OCI-LY3 (cell line): ENCODE measurements at regions not wholly inside any gene's neighbourhood (a gene's known extent, or its start where the extent isn't known, plus 50 kb on each side); places are given as distances from the start of the nearest gene placed in this dataset.
"Not testable (repeated sequence)": the region's sequence is repeated elsewhere in the genome, so short reads cannot be mapped to it uniquely, and the experiment has no call there.

Source experiments
- H2AFZ ChIP-seq: fragments of 200-600, 300-600 bp; shearing (Covaris generic); 2 replicates; pipeline ENCODE4 v1.6.0; 2014; ENCODE audit warnings: antibody characterized with exemption, low read depth, low read length
- H3K27ac ChIP-seq: fragments of 200-600, 300-600 bp; sonication (generic); 2 replicates; pipeline ENCODE4 v1.5.1; 2014; ENCODE audit warnings: mild to moderate bottlenecking, low read length, moderate library complexity, mixed read lengths
- H3K27me3 ChIP-seq: fragments of 200-600, 300-600 bp; sonication (generic); 2 replicates; pipeline ENCODE4 v1.6.1; 2014; ENCODE audit warnings: low read depth, low read length, mixed read lengths
- H3K36me3 ChIP-seq: fragments of 200-600, 300-600 bp; sonication (generic); replicated peaks from 2 replicates; pipeline ENCODE3; 2014; ENCODE audit warnings: low read depth, low read length, mixed read lengths
- H3K4me1 ChIP-seq: fragments of 300-600, 200-600 bp; sonication (generic); 2 replicates; pipeline ENCODE4 v1.6.1; 2014; ENCODE audit warnings: low read length, mixed read lengths
- H3K4me2 ChIP-seq: fragments of 200-600, 300-600 bp; sonication (generic); 2 replicates; pipeline ENCODE4 v1.6.1; 2014; ENCODE audit warnings: low read length, mixed read lengths
- H3K4me3 ChIP-seq: fragments of 300-600, 200-600 bp; sonication (generic); 2 replicates; pipeline ENCODE4 v1.5.1; 2014; ENCODE audit warnings: antibody characterized with exemption, mild to moderate bottlenecking, low read length, moderate library complexity
- H3K79me2 ChIP-seq: fragments of 300-600, 200-600 bp; shearing (Covaris generic); 2 replicates; pipeline ENCODE4 v1.6.1; 2014; ENCODE audit warnings: mild to moderate bottlenecking, low read length, mixed read lengths
- H3K9ac ChIP-seq: fragments of 300-600, 200-600 bp; shearing (Covaris generic); 2 replicates; pipeline ENCODE4 v1.6.0; 2014; ENCODE audit warnings: mild to moderate bottlenecking, low read length, moderate library complexity
- H3K9me3 ChIP-seq: fragments of 200-600, 300-600 bp; shearing (Covaris generic); 2 replicates; pipeline ENCODE4 v1.6.1; 2014; ENCODE audit warnings: low read length, mixed read lengths; ENCODE audit not compliant: insufficient read depth
- H4K20me1 ChIP-seq: fragments of 200-600, 300-600 bp; sonication (generic); 2 replicates; pipeline ENCODE4 v1.6.1; 2016; ENCODE audit warnings: low read length, mixed read lengths; ENCODE audit not compliant: insufficient read depth
- EZH2phosphoT487 ChIP-seq: fragments of 200-600 bp; shearing (Covaris generic); IDR thresholded peaks from 2 replicates; pipeline ENCODE4 v1.6.1; 2018; ENCODE audit warnings: antibody characterized with exemption, mixed run types, low read depth
- TF ChIP-seq, protein P1 (sequence below): fragments of 200-600, 300-600 bp; sonication (generic); IDR thresholded peaks from 2 replicates; pipeline ENCODE4 v1.5.1; 2014; ENCODE audit warnings: antibody characterized with exemption, low read length, low read depth

DNA sequence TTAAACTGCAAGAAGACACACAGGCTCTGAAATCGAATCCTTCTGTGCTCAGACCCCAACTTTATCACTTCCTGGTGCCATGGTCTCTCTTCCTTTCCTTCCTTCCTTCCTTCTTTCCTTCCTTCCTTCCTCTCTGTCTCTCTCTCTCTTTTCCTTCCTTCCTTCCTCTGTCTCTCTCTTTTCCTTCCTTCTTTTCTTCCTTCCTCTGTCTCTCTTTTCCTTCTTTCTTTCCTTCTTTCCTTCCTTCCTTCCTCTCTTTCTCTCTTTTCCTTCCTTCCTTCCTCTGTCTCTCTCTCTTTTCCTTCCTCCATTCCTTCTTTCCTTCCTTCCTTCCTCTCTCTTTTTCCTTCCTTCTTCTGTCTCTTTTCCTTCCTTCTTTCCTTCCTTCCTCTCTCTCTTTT is 127.2 kb upstream of the CACNA1A start:
- Histone ChIP-seq H3K27ac (no peak overlapping the region), H3K36me3 (no peaks in the 10 kb centered on the region), H3K4me2 (no peak overlapping the region), H3K79me2 (no peaks in the 10 kb centered on the region), H3K9me3 (no peaks in the 10 kb centered on the region), H2AFZ (no peak overlapping the region), H3K4me1 (no peaks in the 10 kb centered on the region), H4K20me1 (no peaks in the 10 kb centered on the region), H3K27me3 (peaks cover 13% of the 10 kb centered on the region), H3K9ac (no peak overlapping the region), H3K4me3 (no peak overlapping the region)
- TF ChIP-seq, protein P1, sequence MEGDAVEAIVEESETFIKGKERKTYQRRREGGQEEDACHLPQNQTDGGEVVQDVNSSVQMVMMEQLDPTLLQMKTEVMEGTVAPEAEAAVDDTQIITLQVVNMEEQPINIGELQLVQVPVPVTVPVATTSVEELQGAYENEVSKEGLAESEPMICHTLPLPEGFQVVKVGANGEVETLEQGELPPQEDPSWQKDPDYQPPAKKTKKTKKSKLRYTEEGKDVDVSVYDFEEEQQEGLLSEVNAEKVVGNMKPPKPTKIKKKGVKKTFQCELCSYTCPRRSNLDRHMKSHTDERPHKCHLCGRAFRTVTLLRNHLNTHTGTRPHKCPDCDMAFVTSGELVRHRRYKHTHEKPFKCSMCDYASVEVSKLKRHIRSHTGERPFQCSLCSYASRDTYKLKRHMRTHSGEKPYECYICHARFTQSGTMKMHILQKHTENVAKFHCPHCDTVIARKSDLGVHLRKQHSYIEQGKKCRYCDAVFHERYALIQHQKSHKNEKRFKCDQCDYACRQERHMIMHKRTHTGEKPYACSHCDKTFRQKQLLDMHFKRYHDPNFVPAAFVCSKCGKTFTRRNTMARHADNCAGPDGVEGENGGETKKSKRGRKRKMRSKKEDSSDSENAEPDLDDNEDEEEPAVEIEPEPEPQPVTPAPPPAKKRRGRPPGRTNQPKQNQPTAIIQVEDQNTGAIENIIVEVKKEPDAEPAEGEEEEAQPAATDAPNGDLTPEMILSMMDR = no peak
- no peak for TF ChIP-seq EZH2phosphoT487

DNA sequence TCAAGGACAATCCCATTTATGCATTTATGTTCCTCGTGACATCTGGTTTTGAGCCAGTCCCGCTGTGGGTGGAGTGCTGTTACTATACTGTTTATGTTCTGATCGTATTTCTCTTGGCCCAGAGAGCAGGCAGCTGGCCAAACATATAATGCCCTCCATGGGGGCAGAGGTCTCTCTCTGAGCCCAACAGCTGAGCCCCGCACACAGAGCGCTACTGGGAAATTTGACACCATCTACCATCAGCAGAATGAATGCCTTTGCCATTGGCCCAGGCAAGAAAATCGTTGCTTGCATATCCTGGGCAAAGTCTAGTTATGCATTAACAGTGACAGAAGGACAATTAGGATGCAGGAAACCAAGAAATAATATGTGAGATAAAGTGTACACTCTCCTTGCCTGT is 126.8 kb upstream of the CACNA1A start:
- H3K9ac ChIP-seq = no peak overlapping the region
- no peaks in the 10 kb centered on the region for H3K4me1 ChIP-seq
- no peaks in the 10 kb centered on the region for H3K36me3 ChIP-seq
- no peak overlapping the region for H2AFZ ChIP-seq
- no peaks in the 10 kb centered on the region for H3K79me2 ChIP-seq
- H3K9me3 ChIP-seq = no peaks in the 10 kb centered on the region
- no peaks in the 10 kb centered on the region for H4K20me1 ChIP-seq
- no peak overlapping the region for H3K27ac ChIP-seq
- no peak overlapping the region for H3K4me2 ChIP-seq
- peaks cover 13% of the 10 kb centered on the region for H3K27me3 ChIP-seq
- H3K4me3 ChIP-seq = no peak overlapping the region
- TF ChIP-seq, protein P1 = no peak
- TF ChIP-seq EZH2phosphoT487 = no peak

DNA sequence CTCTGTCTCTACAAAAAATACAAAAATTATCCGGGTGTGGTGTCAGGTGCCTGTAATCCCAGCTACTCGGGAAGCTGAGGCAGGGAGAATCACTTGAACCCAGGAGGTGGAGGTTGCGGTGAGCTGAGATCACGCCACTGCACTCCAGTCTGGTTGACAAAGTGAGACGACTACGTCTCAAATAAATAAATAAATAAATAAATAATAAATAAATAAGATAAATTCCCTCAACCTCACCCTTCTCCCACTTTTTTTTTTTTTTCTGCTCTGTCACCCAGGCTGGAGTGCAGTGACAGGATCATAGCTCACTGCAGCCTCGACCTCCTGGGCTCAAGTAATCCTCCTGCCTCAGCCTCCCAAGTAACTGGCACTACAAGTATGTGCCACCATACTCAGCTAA is 125.9 kb upstream of the CACNA1A start:
- not testable (repeated sequence) for H3K9ac ChIP-seq, H3K9me3 ChIP-seq, H3K4me3 ChIP-seq, H3K4me1 ChIP-seq, H4K20me1 ChIP-seq, H3K4me2 ChIP-seq, H3K36me3 ChIP-seq, H3K27ac ChIP-seq, H3K79me2 ChIP-seq, H2AFZ ChIP-seq
- peaks cover 17% of the 10 kb centered on the region for H3K27me3 ChIP-seq

DNA sequence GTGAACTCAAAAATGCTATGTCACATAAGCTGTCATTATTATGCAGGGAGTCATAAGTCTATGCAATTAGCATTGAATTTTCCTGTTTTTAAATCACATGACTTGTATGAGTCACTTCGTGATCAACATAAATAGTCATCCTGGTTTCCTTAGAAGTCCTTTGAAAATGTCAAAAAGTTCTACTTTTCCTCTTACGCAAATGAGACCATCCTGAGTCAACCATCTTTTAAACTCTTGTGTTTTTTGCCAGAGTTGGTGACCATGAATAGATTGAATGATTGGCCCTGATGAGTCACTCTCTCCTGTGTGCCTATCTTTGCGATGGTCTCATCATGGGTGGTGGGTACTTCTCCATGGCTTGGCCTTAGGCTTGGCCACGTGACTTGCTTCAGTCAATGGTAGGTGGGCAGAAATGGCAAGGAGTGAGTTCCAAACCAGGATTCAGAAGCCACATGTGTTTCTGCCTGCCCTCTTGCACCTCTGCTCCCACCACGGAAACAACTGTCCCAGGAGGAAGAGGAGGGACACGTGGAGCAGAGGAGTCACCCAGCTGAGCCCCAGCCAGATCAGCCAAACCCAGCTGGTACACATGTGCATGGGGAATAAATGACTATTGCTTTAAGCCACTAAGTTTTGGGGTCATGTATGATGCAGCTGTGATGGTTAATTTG is 123.5 kb upstream of the CACNA1A start:
- no peak overlapping the region for H3K27ac ChIP-seq

More for the DNA sequence above, 123.5 kb upstream of the CACNA1A start:
- Histone ChIP-seq H3K36me3 (no peaks in the 10 kb centered on the region), H3K79me2 (no peaks in the 10 kb centered on the region), H2AFZ (no peak overlapping the region), H3K27me3 (peaks cover 23% of the 10 kb centered on the region), H3K4me3 (no peak overlapping the region), H3K4me1 (no peaks in the 10 kb centered on the region), H4K20me1 (no peaks in the 10 kb centered on the region), H3K9ac (no peak overlapping the region), H3K9me3 (no peaks in the 10 kb centered on the region), H3K4me2 (no peak overlapping the region)
- TF ChIP-seq, protein P1 = no peak
- TF ChIP-seq EZH2phosphoT487 = no peak
